MM.1S (cell line): ENCODE measurements at regions not wholly inside any gene's neighbourhood (a gene's known extent, or its start where the extent isn't known, plus 50 kb on each side); places are given as distances from the start of the nearest gene placed in this dataset.

Experiments used
- DNase-seq: peaks from one replicate; pipeline ENCODE4 v3.0.0-alpha.2; 2015
- H2AFZ ChIP-seq: fragments of 300-600 bp; sonication (generic); 2 replicates; pipeline ENCODE4 v1.6.0; 2016; ENCODE audit warnings: antibody characterized with exemption, low read length
- H3F3A ChIP-seq: fragments of 300-600 bp; sonication (generic); 2 replicates; pipeline ENCODE4 v1.6.1; 2016; ENCODE audit warnings: mild to moderate bottlenecking, antibody characterized with exemption, low read length, moderate library complexity, mixed read lengths; ENCODE audit not compliant: insufficient read depth
- H3K27ac ChIP-seq: fragments of 300-600 bp; sonication (generic); 2 replicates; pipeline ENCODE4 v1.5.1; 2016; ENCODE audit warnings: mild to moderate bottlenecking, low read length
- H3K27me3 ChIP-seq: fragments of 300-600 bp; sonication (generic); replicated peaks from 2 replicates; pipeline ENCODE4 v1.6.0; 2016; ENCODE audit warnings: low read length; ENCODE audit not compliant: insufficient read depth
- H3K36me3 ChIP-seq: fragments of 300-600 bp; sonication (generic); replicated peaks from 2 replicates; pipeline ENCODE4 v1.6.1; 2016; ENCODE audit warnings: mild to moderate bottlenecking, low read length, mixed read lengths; ENCODE audit not compliant: insufficient read depth
- H3K4me1 ChIP-seq: fragments of 300-600 bp; sonication (generic); 2 replicates; pipeline ENCODE4 v1.6.1; 2016; ENCODE audit warnings: low read length, mixed read lengths
- H3K4me2 ChIP-seq: fragments of 300-600 bp; sonication (generic); 2 replicates; pipeline ENCODE4 v1.6.0; 2016; ENCODE audit warnings: low read depth, low read length
- H3K4me3 ChIP-seq: fragments of 300-600 bp; sonication (generic); 2 replicates; pipeline ENCODE4 v1.5.1; 2016; ENCODE audit warnings: low read length, mixed read lengths
- H3K79me2 ChIP-seq: fragments of 300-600 bp; sonication (generic); 2 replicates; pipeline ENCODE4 v1.6.1; 2016; ENCODE audit warnings: mixed run types, low read length, mixed read lengths
- H3K9ac ChIP-seq: fragments of 300-600 bp; sonication (generic); 2 replicates; pipeline ENCODE4 v1.6.1; 2016; ENCODE audit warnings: low read length, mixed read lengths
- H3K9me2 ChIP-seq: fragments of 300-600 bp; sonication (generic); replicated peaks from 2 replicates; pipeline ENCODE4 v1.6.1; 2016; ENCODE audit warnings: mild to moderate bottlenecking, low read length, mixed read lengths; ENCODE audit not compliant: insufficient read depth
- H3K9me3 ChIP-seq: fragments of 300-600 bp; sonication (generic); replicated peaks from 2 replicates; pipeline ENCODE4 v1.6.1; 2016; ENCODE audit warnings: mild to moderate bottlenecking, low read length, mixed read lengths; ENCODE audit not compliant: insufficient read depth
- H4K20me1 ChIP-seq: fragments of 300-600 bp; sonication (generic); 2 replicates; pipeline ENCODE4 v1.6.1; 2016; ENCODE audit warnings: mild to moderate bottlenecking, low read length, moderate library complexity, mixed read lengths; ENCODE audit not compliant: insufficient read depth
- CTCF ChIP-seq: fragments of 300-600 bp; sonication (generic); IDR thresholded peaks from 2 replicates; pipeline ENCODE4 v1.5.1; 2016; ENCODE audit warnings: antibody characterized with exemption, low read length, mixed read lengths
- EZH2 ChIP-seq: fragments of 300-600 bp; sonication (generic); optimal IDR thresholded peaks from 2 replicates; pipeline ENCODE3; 2017; ENCODE audit warnings: low read depth, mild to moderate bottlenecking, antibody characterized with exemption, low read length, mixed read lengths
- EZH2phosphoT487 ChIP-seq: fragments of 300-600 bp; sonication (generic); IDR thresholded peaks from 2 replicates; pipeline ENCODE4 v1.6.1; 2018; ENCODE audit warnings: antibody characterized with exemption, low read length

- H3K27ac ChIP-seq = no peak overlapping the region
- no peaks in the 10 kb centered on the region for H3K79me2 ChIP-seq
- TF ChIP-seq EZH2 (no peak), CTCF (no peak), EZH2phosphoT487 (no peak)
- H3K9me3 ChIP-seq = no peaks in the 10 kb centered on the region; the same call in 1 of the 2 replicates
- no peak overlapping the region for H3K4me3 ChIP-seq
- H2AFZ ChIP-seq = no peak overlapping the region
- no peaks in the 10 kb centered on the region for H3K27me3 ChIP-seq
- H3K9me2 ChIP-seq = no peaks in the 10 kb centered on the region
- no peaks in the 10 kb centered on the region for H3K36me3 ChIP-seq
- H3K9ac ChIP-seq = no peak overlapping the region
- no peaks in the 10 kb centered on the region for H3K4me1 ChIP-seq
- H3F3A ChIP-seq = no peaks in the 10 kb centered on the region
- DNase-seq = no peak
- H3K4me2 ChIP-seq = no peak overlapping the region
- H4K20me1 ChIP-seq = no peaks in the 10 kb centered on the region
Measured at GRCh38 chr1:60679524-60680375, 402.6 kb upstream of the NFIA start.

- Histone ChIP-seq H3K4me3 (no peak overlapping the region), H3K27me3 (no peaks in the 10 kb centered on the region), H3K36me3 (no peaks in the 10 kb centered on the region), H3K9me3 (no peaks in the 10 kb centered on the region; the same call in 1 of the 2 replicates), H3K4me2 (no peak overlapping the region), H3F3A (no peaks in the 10 kb centered on the region), H3K9me2 (no peaks in the 10 kb centered on the region), H3K4me1 (no peaks in the 10 kb centered on the region), H3K79me2 (no peaks in the 10 kb centered on the region), H3K27ac (no peak overlapping the region), H2AFZ (no peak overlapping the region), H3K9ac (no peak overlapping the region), H4K20me1 (no peaks in the 10 kb centered on the region)
- DNase-seq = no peak
- TF ChIP-seq CTCF (no peak), EZH2 (no peak), EZH2phosphoT487 (no peak)
Measured at GRCh38 chr1:60678802-60679201, 403.6 kb upstream of the NFIA start.

- Histone ChIP-seq H3K27ac (no peak overlapping the region), H3K4me3 (no peak overlapping the region), H3K4me2 (no peak overlapping the region), H3K9me3 (no peaks in the 10 kb centered on the region; the same call in 1 of the 2 replicates), H3K36me3 (no peaks in the 10 kb centered on the region), H3K9ac (no peak overlapping the region), H4K20me1 (no peaks in the 10 kb centered on the region), H3K9me2 (no peaks in the 10 kb centered on the region), H2AFZ (no peak overlapping the region), H3K4me1 (no peaks in the 10 kb centered on the region), H3F3A (no peaks in the 10 kb centered on the region), H3K79me2 (no peaks in the 10 kb centered on the region), H3K27me3 (no peaks in the 10 kb centered on the region)
- TF ChIP-seq EZH2 = no peak
- no peak for TF ChIP-seq CTCF
- TF ChIP-seq EZH2phosphoT487 = no peak
- DNase-seq = no peak
Measured at GRCh38 chr1:60678391-60678790, 404.0 kb upstream of the NFIA start.
